SW 1271 (cell line): ENCODE measurements at regions not wholly inside any gene's neighbourhood (a gene's known extent, or its start where the extent isn't known, plus 50 kb on each side); places are given as distances from the start of the nearest gene placed in this dataset.

ENCODE experiments used
- DNase-seq, 2 experiments: peaks; one replicate each; lab custom pipeline; 2025; lab: John Stamatoyannopoulos, UW

DNA sequence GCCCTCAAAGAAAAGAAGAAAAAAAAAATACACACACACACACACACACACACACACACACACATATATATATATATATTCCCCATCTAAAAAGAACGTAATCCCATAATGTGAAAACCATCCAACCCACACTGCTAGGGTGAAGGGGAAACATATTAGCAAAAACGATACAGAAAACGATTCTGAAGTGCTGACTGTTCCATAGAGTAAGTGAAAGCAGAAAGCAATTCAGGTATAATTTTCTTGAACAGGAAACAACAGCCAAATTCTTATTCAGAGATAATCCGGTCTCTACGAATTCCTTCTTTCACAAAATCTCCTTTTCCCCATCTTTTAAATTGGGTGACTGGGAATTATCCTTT is 393.5 kb downstream of the NOVA1 start:
- DNase-seq: no peak

DNA sequence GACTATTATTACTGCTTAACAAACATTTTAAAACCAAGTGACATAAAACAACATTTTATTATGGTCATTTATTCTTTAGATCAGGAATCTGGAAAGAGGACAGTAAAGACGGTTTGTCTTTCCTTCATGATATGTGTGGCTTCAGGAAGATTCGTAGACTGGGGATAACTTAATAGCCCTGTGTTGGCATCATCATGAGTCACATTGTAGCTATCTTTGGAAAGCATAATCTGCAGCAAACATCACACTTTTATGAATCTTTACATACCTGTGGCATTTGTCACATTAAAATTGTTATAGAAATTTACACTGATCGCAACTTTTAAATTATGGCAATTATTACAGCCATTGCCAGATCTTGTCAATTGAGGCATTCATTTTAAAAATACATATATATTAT is 397.1 kb downstream of the NOVA1 start:
- DNase-seq: no peak

DNA sequence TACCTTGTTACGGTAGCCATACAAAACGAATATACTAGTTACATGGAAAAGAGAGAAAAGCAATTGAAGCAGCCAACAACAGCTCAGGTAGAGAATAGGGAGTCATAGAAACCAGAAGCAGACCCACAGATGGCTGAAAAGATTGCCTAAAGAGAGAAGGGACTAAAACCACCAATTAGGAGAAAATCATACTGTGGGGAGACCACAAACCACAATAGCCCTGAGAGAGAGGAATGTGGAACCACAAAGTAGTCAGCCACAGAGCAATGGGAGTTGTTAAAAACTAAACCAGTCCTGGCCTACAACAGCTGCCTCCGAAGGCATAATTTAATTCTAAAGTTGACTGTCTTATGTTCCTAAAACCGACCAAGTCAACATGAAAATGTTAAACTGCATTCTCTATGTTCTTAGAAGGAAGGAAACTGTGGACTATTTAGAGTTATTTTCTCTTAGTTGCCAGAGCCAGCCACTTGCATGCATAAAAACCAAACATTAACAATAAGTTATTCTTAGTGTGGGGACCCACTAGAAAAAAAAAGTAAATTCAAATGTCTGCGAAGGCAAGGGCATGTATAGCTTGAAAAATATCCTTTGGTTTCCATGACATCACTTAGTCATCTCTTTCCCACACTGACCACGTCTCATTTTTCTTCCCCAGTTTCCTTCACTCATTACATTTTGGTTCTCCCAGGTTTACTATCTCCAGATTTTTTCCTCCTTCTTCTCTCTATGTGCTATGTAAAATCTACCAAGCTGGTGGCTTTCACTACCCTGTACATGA is 398.1 kb downstream of the NOVA1 start:
- no peak for DNase-seq

DNA sequence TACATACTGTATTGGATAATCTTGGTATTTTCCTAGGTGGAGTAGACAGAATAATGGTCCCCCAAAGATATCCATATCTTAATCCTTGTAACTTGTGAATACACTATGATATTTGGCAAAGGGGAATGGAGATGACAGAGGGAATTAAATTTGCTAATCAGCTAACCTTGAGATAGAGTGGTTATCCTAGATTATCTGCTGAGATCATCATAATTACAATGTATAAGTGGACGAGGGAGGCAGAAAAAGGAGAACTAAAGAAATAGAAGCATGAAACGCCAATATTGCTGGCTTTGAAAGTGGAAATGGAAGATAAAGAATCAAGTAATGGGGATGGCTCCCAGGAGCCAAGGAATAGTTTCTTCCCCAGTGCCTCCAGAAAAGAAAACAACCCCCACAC is 398.7 kb downstream of the NOVA1 start:
- no peak for DNase-seq

DNA sequence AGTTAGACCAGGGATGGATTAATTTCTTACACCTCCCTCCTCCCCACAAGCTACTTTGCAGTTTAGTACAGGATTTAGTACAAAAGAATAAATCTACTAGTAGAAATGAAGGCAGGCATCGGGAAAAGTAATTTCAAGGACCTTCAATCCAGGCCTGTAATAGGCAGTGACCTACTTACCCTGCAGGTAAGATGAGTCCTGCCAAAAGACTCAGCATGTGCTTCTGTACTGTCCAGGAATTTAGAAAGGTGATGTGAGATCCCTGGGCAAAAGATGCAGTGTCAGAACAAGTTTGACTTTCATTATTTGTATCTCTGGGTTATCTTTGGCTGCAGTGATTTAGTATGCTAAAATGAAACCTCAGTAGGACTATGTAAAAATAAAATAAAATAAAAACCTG is 403.0 kb downstream of the NOVA1 start:
- DNase-seq: no peak

DNA sequence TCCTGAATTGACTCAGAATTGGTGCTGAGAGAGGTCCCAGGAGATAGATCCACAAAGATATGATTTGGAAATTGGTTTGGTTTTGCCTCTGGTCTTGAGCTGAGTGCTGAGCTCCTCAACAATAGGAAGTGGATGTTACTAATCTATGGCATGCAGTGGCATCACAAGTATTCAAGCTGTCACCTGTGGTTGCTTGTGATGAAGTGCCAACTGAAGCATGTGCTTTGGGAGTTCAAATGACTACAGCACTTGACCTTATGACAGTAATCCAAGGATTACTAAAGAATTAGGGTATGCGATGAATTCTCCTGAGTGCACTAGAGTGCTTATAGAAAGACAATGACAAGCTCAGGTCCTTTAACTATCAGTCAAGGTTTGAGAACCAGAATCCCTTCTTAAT is 406.2 kb downstream of the NOVA1 start:
- DNase-seq: no peak

DNA sequence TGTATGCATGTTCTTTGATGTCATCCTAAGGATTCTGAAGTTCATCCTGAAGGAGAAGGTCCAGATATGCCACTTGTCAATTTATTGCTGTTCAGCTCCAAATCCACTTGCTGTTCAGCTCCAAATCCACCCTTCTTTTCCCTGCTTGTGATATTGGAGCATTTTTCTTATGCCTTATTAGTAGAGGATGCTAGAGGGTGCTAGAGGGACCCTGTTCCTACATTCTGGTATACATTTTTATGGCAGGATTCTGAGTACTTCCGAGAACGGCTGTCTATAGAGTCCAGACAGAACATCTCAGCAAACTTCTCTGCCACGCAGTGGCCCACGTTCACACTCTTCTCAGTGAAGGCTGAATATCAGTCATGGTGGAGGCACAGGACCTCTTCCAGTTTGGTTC is 406.7 kb downstream of the NOVA1 start:
- DNase-seq: peak in 1 of 2 experiments; percentile 2

DNA sequence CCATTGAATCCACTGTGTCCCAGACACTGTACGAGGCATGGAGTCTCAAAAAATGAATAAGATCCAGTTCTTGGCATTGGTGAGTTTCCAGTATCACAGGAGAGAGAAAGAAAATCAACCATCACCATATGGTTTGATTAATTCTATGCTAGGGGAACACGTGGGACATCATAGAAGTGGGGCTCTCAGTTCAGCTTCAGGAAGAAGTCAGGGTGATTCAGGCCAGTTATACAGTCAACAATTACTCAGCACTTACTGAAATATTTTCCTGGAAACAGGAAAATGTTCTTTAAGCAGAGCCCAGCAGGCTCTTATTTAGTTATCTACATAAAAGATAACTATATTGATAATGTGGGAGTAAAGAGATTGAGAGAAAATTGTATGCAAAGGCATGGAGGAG is 407.2 kb downstream of the NOVA1 start:
- DNase-seq: no peak

DNA sequence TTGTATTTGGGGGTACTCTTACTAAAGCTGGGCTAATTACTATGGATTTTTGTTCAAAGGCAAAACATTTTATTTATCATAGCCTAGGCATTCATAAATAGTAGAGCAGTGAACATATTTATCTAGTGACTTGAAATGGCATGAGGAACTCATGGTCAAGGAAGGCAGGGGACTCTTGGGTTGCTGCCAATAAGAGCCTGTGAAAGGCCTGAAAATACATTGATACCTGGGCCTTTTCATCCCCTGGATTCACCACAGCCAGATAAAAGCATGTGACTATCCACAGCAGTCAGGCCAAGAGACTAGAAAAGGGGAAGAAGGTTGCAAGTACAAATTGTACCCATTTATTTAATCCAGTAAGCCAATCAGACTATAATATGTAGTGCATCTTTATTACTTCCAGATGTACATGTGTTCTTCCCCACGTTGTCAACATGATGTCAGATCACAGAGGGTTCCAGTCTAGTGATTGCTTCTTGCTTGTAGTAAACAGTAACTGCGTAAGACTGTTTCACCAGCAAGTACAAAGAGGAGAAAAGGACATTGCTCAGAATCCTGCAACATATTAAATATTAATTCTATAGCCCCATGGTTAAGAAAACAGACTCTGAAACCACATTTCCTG is 409.7 kb downstream of the NOVA1 start:
- no peak for DNase-seq

DNA sequence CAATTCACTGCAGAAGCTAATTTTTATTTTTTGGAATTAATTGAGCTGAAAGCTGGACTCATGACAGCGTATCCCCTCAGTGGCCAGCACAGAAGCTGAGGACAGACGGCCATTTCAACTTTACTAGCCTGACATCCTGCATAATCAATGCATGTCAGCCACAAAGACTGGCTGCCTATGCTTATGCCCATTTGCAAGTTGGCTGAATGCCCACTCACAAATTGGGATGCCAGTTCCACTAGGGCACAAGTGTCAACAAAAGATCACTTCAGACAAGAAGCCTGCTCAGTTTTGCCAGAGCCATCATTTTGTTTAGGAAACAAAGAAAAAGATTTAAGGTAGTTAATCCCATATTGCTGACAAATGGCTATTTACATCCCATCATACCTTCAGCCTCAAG is 417.6 kb downstream of the NOVA1 start:
- DNase-seq: no peak

DNA sequence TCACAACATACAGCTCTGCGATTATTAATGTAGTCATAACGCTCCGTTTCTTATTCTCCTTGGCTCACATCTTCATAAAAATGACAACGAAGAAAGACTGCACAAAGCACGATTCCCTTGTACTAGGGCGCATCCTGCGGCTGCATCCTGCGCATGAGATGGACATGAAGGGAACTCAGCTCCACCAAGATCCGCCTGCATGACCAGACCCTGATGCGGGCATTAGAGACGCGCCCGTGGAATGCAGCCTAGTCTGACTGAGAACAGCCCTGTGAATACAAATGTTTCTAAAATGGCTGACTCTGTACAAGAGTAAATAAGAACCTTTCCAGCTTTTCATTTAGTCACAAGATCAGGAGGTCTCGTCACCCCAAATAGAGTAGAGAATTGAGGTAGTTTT is 422.2 kb downstream of the NOVA1 start:
- no peak for DNase-seq

DNA sequence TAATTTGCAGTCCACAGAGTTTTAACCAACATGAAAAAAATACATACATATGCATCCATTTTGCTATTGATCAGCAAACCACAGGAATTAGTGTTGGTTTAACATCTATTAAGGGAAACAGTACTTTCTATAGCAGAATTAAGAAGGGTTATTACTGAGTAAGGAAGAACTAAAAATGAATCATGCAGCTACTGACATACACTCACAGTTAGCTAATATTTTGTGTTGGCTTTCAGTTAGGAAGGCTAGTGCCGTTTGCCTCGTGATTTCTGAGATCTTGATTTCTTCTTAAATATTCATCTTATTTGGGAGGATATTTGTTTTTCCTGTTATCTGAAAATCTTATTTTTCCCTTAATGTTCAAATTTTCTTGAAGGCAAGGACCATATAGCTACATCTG is 423.4 kb downstream of the NOVA1 start:
- DNase-seq: no peak

DNA sequence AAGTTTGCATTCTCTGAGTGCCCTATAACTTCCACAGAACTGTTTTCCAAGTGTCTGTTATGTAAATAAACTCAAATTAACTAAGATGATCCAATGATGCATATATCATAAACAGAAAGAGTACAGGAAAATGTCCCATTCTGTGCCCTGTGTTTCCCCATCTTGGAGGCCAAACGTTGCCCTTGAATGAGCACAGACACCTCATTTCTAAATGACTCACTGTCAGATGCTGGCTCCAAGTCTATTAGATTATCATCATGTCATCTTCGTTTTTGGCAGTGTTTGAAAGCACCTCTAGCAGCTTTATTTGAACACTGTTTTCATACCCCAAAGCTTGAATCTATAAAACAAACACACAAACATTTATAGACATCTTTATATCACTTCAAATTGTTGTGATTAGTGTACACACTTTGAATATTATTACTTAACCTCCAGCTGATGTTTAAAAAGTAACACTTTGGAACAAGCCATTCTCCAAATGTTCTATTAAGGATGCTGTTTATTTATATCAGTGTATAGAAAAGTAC is 424.2 kb downstream of the NOVA1 start:
- DNase-seq: no peak

DNA sequence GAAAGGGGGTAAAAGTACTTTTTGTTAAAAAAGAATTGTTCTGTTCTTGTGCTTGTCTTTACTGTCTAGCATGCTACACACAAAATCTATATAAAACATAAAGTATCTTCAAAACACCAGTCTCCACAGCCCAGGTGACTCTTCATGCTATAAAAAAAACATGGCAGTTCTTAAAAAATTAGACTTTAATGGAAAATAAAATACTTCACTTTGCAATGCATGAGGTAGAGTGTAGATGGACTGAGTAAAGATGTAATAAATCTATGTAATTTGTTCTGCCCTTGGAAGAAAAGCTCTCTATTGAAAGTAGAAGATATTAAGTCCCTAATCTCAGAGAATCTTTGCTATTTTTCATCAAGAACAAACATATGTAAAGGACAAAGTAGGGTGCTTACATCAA is 425.4 kb downstream of the NOVA1 start:
- DNase-seq: no peak

DNA sequence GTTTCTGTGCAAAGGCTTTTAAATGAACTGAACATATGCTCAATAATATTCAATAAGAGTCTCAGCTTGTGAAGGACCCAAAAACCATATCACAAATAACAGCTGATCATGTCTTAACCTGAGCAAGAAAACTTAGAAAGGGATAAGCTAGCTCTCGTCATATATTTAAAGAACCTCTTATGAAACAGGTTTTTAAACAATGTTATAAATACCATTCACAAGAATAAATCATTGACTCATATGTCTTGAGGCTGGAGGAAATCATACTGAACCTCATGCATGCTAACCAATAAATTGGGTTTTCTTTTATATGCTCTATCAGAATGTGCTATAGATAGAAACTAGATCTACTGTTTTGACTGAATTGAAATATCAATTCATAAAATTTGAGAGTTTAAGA is 426.9 kb downstream of the NOVA1 start:
- DNase-seq: no peak

DNA sequence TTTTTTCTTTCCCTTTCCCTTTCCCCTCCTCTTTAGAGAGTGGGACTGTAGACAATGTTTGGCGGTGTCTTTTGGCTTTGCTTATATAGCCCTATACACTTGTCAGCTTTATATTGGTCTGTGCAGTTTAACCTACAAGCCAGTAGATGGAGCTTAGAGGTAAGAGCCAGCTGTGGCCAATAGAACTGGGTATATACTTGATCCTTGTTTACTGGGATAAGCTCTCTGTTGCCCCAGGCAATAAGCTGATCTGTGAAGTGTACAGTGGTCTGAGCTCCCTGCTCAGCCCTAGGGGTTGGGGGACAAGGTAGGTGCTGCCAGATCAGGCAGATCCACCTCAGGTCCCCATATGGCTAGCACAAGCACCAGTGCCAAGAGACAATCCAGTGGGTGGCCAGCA is 434.1 kb downstream of the NOVA1 start:
- DNase-seq: peak in 1 of 2 experiments; percentile 22

DNA sequence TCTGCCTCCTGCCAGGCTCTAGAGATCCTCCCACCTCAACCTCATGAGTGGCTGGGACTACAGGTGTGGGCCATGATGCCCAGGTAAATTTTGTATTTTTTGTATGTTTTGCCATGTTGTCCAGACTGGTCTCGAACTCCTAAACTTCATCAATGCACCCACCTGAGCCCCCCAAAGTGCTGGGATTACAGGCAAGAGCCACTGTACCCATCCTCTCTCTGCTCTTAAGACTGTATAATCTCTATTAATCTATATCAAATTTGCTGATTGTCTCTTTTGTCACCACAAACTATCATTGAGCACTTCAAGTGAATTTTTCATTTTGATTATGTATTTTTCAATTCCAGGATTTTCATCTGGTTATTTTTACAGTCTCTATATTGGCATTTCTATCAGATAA is 440.3 kb downstream of the NOVA1 start:
- no peak for DNase-seq

DNA sequence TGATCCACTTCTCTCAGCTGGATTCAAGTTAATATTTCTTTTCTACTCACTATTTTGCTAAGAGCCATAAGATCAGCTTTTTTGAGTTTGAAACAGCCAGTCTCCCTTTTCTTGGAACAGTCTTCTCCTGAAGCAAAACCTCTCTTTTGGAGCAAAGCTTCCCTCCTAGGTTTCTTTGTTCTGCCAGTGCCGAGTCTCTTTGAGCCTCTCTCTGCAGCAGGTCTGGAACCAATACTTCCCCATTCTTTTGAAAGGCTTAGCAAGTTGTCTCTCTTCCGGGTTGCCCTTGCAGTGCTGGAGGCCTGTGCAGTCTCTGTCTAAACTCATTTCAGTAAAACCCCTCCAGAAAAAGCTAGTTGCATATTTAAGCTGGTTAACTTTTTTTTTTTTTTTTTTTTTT is 454.8 kb downstream of the NOVA1 start:
- no peak for DNase-seq

DNA sequence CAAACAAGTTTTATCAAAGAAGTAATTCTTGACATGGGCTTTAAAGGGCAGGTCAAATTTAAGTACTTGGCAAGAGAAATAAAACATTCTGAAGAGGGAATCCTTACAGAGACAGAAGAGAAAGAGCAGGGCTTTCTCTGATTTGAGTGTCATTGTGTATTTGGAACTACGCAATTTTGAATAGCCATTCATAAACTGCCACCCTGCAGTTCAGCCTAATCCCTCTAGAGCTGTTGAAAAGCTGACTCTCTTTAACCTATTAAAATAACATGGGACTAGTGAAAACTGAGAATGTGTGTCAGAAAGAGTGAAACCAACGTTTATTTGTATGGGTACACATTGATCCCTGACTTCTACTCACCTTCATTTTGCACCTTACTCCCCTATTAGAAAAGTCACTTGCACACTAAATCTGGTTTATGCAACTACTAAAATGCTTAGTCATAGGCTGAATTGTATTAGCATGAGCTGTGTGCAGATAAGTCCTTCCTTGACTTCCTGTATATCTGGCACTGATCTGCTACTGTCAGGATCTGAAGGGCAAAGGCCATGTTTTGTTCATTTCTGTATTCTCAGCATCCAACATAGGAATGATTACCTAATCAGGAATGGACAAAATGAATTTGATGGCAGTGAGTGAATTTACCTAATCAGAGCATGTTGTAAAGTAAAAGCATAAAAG is 458.9 kb downstream of the NOVA1 start:
- peak in 1 of 2 experiments; percentile 47 for DNase-seq

DNA sequence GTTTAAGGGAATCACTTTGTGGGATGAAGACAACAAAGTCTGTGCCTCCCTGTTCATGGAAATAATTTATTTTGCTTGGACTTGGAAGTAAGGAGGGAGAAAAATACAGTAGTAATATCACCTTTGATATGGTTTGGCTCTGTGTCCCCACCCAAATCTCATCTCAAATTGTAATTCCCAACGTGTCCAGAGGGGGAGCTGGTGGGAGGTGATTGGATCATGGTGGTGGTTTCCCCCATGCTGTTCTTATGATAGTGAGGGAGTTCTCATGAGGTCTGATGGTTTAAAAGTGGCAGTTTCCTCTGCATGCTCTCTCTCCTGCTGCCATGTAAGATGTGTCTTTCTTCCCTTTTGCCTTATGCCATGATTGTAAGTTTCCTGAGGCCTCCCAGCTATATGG is 460.7 kb downstream of the NOVA1 start:
- DNase-seq: no peak

DNA sequence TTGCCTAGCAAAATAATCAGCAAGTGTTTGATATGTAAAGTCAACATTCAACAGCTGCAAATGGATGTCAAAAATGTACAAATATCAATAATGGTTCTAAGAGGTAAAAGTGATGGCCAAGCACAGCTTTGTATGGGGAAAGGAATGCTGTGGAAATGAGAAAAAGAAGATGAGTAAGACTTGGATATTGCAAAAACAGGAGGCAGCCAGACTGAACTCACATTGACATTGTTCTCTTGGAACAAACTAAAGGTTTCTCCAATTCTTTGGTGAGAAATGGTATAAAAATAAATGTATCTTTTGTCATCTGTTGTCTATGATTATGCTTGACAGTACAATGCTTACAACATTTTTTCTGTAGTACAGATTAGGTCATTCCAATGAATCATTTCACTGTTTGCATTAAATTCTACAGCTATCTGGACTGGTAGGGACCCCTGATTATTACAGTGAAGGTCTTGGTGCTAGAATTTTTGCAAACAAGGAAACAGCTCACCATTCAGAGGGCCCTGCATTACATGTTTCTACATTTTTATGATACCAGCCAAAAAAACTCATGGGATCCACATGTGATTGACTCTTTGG is 465.7 kb downstream of the NOVA1 start:
- no peak for DNase-seq

DNA sequence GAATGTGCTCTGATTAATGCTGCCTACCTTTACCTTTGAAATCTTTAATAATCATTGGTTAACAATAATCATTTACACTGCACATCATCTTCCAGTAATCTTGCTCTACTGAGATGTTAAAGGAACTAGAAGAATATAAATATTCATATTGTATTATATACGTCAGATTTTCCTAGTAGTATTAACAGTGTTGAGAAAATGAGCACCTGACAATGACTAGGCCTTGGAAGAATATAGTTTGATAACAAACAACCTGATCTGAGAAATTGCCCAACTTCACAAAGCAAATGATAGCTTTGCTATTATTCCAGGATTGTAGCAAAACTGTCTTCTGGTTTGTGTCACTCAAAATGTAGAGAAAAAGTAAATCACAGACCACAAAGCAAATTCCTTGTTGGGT is 467.1 kb downstream of the NOVA1 start:
- no peak for DNase-seq
